HuH-7 (cell line): ENCODE measurements at regions not wholly inside any gene's neighbourhood (a gene's known extent, or its start where the extent isn't known, plus 50 kb on each side); places are given as distances from the start of the nearest gene placed in this dataset.
"Not testable (repeated sequence)": the region's sequence is repeated elsewhere in the genome, so short reads cannot be mapped to it uniquely, and the experiment has no call there.

Experiments
- DNase-seq: peaks from one replicate; pipeline ENCODE4 v3.0.0; 2011; ENCODE audit warnings: low spot score

DNA sequence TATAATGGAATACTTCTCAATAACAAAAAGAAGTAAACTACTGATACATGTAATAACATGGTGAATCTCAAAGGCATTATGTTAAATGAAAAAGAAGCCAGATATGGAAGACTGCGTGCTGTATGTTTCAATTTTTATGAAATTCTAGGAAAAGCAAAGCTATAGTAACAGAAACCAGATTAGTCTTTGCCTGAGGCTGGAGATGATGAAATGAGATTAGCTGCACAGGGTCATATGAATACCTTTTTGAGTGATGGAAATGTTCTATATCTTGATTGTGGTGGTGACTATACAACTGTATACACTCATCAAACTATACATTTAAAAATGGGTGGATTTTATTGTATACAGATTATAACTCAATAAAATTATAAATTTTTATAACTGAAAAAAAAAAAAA lies 113.5 kb downstream of the TMEM30B start:
- DNase-seq = no peak

- no peak for DNase-seq
Measured at GRCh38 chr14:61160798-61161197, 120.3 kb downstream of the TMEM30B start.

DNA sequence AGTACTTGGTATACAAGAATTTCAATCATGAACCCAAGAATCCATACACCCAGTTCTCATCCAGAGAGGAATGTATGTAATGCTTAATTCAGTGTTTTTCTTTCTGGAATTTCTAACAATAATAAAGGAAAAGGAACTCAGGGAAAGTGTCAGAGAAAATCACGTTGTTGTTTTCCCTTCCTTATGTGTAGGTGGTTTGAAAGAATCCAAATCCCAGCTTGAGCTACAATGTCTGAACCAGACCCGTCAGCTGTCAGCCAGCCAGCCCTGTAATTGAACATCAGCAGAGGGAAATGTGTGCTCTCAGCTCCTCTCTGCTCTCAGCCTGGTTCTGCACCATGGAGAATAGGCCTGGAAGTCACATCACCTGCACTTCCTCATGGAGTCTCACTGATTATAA lies 126.5 kb downstream of the TMEM30B start:
- no peak for DNase-seq

- no peak for DNase-seq
Measured at GRCh38 chr14:61153914-61154545, 127.1 kb downstream of the TMEM30B start.

DNA sequence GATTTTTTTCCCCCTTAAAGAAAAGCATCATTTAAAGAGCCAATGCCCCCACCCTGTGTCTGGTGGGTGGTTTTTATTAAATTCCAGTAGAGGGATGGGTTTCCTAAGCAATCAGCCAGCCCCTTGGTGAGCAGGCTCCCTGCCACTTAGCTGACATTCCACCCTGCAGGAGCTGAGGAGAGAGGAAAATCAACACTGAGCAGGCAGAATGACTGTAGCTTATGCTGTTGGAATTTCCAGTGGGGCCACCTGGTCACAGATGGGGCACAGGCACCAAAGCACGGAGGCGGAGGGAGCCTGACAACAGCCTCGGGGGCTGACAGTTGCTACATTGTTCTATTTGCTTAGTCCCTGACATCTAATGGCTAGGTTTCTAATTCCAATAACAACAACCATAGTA lies 127.7 kb downstream of the TMEM30B start:
- no peak for DNase-seq

DNA sequence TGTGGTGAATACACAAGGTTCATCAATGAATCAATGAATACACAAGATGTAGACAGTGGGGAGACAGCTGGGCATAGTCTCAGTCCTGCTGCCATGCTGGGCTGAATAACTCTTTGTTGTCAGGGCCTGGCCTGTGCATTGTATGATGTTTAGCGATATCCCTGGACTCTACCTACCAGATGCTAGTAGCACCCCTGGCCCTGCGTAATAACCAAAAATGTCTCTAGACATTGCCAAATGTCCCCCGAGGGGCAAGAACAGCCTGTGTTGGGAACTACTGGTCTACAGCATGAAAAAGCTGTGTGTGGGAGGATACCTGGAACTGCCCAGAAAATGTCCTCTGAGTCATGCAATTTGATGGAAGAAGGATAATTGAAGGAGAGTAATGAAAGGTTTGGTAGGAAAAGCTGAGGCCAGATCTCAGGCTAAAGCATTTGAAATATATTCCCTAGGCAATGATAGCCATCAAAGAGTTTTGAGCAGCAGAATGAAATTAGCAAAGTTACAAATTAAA lies 128.2 kb downstream of the TMEM30B start:
- DNase-seq = no peak

DNA sequence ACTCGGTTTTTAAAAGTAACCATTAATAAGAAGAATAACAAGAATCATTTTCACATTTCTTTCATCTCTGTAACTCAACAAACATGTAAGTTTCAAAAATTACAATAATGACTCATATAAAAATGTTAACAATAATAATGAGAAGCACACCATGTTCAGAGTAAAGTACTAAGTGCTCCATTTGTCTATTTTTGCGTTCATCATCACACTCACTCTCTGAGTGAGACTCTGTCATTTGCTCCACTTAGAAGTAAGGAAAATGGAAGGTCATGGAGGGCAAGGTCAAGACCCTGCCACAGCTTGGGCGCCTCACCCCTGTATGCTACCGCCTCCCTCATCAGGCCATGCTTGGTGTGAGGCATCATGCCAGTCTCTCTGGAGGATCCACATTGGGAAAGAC lies 129.9 kb downstream of the TMEM30B start:
- no peak for DNase-seq

DNA sequence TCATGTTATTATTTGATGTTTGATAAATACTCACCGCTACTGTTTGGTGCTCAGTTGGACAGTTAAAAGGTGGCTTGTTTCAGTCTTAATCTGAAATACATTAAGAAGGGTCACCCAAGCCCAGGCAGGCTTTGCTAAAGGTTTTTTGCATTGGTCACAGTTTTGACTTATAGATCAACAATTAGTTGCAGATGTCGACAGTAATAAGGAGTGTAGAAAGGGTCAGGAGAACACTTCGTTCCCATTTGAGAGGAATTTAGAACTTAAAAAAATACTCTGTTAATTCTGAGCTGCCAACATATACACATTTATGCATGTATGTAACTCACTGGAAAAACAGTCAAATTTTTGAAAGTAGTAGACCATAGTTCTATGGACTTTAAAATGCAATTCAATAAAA lies 130.3 kb downstream of the TMEM30B start:
- no peak for DNase-seq

GRCh38 chr14:61149896-61150295 lies 131.2 kb downstream of the TMEM30B start:
- no peak for DNase-seq

- no peak for DNase-seq
Measured at GRCh38 chr14:61148742-61149350, 132.3 kb downstream of the TMEM30B start.

DNA sequence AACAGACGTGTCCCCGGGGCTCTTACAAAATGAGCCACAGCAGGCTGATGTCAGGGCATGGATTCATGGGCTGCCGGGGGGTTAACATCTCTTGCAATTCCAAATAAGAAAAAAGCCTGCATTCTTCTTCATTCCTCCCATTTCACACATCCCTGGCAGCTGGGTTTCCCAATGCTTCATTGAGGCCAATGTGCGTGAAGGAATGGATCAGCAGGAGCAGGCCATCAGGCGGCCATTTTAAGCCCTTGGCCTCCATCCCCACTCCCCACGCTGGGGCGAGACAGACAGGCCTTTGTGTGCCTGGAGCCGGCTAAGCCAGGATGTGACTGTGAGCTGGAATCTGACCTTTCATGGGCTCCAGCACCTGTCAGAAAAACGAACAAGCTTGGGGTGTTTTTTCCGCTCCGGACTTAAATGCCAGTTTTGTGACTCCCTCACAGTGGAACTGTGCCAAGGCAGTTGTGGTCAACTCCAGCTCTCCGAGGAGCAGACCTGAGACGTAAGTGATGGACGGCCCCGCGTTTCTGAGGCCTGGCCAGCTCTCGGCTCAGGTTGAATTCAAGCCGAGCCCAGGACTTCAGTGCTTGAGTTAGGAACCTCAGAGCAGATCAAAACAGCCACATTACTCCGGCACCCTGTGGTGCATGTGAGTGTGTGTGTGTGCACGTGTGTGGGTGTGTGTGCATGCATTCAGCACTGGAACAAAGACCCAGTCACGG lies 133.1 kb downstream of the TMEM30B start:
- DNase-seq = no peak

DNA sequence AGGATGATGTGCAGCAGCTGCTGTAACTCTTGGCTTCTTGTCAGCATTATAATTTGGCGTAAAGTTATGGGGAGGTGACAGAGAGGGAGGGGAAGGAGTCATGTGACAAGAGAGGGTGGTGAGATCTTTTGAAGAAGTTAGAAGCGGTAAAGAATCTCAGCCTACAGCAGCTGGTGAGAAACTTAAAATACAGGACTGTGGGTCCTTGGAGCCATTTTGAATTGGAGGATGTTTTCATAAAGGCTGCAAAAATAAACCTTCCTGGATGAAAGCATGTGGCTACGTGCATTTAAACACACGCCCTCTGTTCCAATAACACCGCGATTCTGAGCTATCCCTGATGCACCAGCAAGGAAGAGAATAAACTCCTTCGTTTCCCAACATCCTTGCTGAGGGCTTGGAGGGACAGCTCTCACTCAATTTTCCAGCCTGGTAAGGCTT lies 133.7 kb downstream of the TMEM30B start:
- DNase-seq = no peak

DNA sequence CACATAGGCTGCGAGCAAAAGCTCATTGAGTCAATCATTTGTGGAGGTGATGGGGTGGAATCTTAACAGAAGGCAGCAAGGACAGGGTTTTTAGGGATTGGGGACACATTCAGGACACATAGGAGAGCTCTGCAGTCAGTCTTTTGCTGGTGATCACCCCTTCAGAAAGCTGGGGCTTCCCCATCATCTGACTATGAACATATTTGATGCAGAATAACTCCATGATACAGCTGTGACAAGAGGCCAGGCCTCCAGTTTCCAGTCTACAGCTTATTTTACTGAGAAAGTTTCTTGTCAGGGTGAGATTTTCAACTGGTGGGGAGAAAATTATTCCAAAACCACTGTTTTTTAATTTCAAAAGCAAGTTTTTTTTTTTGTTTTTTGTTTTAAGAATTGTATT lies 134.2 kb downstream of the TMEM30B start:
- DNase-seq = no peak

DNA sequence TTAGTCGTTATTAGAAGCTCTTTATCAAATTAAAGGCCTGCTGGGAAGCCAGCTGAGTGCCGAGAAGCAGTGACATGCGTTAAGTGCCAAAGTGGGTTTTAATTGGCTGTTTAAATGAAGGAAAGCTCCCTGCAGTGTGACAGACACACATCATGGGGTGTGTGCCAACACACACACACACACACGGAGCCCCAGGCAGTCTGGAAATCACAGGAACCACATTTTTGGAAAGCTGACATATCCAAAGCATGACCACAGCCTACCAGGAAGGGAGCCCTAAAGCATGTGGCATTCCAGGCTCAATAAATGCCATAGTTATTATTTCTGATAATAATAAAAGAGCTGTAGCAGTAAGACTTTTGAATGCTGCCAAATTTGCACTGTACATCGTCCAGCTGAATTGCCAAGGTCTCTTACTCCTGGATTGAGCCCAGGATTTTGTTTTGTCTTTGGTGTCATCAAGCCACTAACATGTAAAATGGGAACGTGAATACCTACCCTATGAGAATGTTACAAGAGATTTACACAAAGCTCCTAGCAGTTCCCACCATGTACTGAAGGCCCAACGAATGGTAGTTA lies 135.1 kb downstream of the TMEM30B start:
- no peak for DNase-seq

GRCh38 chr14:61145034-61145902 lies 135.9 kb downstream of the TMEM30B start:
- DNase-seq = no peak

DNA sequence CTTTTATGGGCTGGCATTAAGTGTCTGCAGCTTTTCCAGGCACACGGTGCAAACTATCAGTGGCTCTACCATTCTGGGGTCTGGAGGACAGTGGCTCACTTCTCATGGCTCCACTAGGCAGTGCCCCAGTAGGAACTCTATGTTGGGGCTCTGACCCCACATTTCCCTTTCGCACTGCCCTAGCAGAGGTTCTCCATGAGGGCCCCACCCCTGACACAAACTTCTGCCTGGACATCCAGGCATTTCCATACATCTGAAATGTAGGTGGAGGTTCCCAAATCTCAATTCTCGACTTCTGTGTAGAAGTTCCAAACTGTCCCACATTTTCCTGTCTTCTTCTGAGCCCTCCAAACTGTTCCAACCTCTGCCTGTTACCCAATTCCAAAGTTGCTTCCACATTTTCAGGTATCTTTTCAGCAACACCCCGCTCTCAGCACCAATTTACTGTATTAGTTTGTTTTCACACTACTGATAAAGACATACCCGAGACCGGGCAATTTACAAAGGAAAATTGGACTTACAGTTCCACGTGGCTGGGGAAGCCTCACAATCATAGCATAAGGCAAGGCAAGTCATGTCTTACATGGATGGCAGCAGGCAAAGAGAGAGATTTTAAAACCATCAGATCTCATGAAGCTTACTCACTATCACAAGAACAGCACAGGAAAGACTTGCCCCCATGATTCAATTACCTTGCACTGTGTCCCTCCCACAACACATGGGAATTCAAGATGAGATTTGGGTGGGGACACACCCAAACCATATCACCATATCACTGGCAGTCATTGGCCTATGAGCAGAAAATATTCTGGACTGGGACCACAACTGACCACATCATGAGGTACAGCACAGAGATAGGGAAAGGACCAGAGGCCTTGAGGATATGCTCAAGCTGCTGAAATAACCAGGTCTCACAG lies 136.8 kb downstream of the TMEM30B start:
- DNase-seq = not testable (repeated sequence)

- no peak for DNase-seq
Measured at GRCh38 chr14:61140872-61141271, 140.3 kb downstream of the TMEM30B start.

DNA sequence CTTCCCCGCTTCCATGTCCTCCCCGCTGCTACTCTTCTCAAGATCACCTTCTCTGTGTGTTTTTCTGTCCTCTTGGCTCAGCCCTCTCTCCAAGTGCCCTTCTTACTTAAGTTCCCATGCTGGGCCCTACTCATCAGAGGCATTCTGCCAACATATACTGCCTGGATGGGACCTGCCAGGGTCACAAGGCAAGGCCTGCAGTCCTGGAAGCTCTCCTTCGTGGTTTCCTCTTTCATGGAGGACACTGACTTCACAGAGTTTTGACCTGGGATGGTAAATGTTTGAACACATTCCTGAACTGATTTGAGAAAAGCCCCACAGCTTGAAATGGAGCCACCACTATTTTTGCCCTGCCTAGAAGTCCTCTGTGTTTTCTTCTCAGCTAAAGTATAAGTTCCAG lies 140.9 kb downstream of the TMEM30B start:
- DNase-seq = no peak

GRCh38 chr14:61139006-61139599 lies 142.0 kb downstream of the TMEM30B start:
- DNase-seq = no peak

GRCh38 chr14:61132894-61133293 lies 148.2 kb downstream of the TMEM30B start:
- no peak for DNase-seq
